ENCODE measurements at regions not wholly inside any gene's neighbourhood (a gene's known extent, or its start where the extent isn't known, plus 50 kb on each side); places are given as distances from the start of the nearest gene placed in this dataset.

- no peak overlapping the region for H3K4me3 ChIP-seq (ENCODE audit: severe bottlenecking)
- ATAC-seq (ENCODE audit: low read depth) = no peak
Measured at GRCh38 chr11:19450282-19450681, 209.5 kb upstream of the E2F8 start.

GRCh38 chr11:19448651-19449050 lies 207.9 kb upstream of the E2F8 start:
- no peak overlapping the region for H3K27ac ChIP-seq (ENCODE audit: poor library complexity, severe bottlenecking)
- no peak overlapping the region for H3K4me3 ChIP-seq (ENCODE audit: severe bottlenecking)
- no peak for DNase-seq (ENCODE audit: low spot score)
- no peaks in the 10 kb centered on the region for H3K9me3 ChIP-seq (ENCODE audit: severe bottlenecking)
- ATAC-seq (ENCODE audit: low read depth) = no peak
- no peaks in the 10 kb centered on the region for H3K27me3 ChIP-seq (ENCODE audit: insufficient read depth, poor library complexity, severe bottlenecking)
- H3K4me1 ChIP-seq (ENCODE audit: insufficient read depth, poor library complexity, severe bottlenecking) = peaks cover 12% of the 10 kb centered on the region
- no peak for TF ChIP-seq CTCF (IDR thresholded peaks at IDR 0.05; ENCODE audit: poor library complexity, severe bottlenecking)
- H3K36me3 ChIP-seq (ENCODE audit: low read depth) = no peaks in the 10 kb centered on the region

More at GRCh38 chr11:19450282-19450681, 209.5 kb upstream of the E2F8 start:
- Histone ChIP-seq H3K27ac (ENCODE audit: poor library complexity, severe bottlenecking) (no peak overlapping the region), H3K4me1 (ENCODE audit: insufficient read depth, poor library complexity, severe bottlenecking) (peaks cover 20% of the 10 kb centered on the region), H3K9me3 (ENCODE audit: severe bottlenecking) (no peaks in the 10 kb centered on the region), H3K27me3 (ENCODE audit: insufficient read depth, poor library complexity, severe bottlenecking) (no peaks in the 10 kb centered on the region), H3K36me3 (ENCODE audit: low read depth) (no peaks in the 10 kb centered on the region)
- no peak for DNase-seq (ENCODE audit: low spot score)
- no peak for TF ChIP-seq CTCF (IDR thresholded peaks at IDR 0.05; ENCODE audit: poor library complexity, severe bottlenecking)

- no peak for TF ChIP-seq CTCF (IDR thresholded peaks at IDR 0.05; ENCODE audit: poor library complexity, severe bottlenecking)
- H3K4me1 ChIP-seq (ENCODE audit: insufficient read depth, poor library complexity, severe bottlenecking) = peaks cover 15% of the 10 kb centered on the region
- H3K27me3 ChIP-seq (ENCODE audit: insufficient read depth, poor library complexity, severe bottlenecking) = no peaks in the 10 kb centered on the region
- H3K4me3 ChIP-seq (ENCODE audit: severe bottlenecking) = no peak overlapping the region
- DNase-seq (ENCODE audit: low spot score) (no peak), ATAC-seq (ENCODE audit: low read depth) (peak; percentile 24)
- H3K9me3 ChIP-seq (ENCODE audit: severe bottlenecking) = no peaks in the 10 kb centered on the region
- peak overlapping the region; percentile 34 for H3K27ac ChIP-seq (ENCODE audit: poor library complexity, severe bottlenecking)
- H3K36me3 ChIP-seq (ENCODE audit: low read depth) = no peaks in the 10 kb centered on the region
Measured at GRCh38 chr11:19447150-19447566, 206.4 kb upstream of the E2F8 start.

- no peak for ATAC-seq (ENCODE audit: low read depth)
- no peaks in the 10 kb centered on the region for H3K9me3 ChIP-seq (ENCODE audit: severe bottlenecking)
- H3K36me3 ChIP-seq (ENCODE audit: low read depth) = no peaks in the 10 kb centered on the region
- H3K4me3 ChIP-seq (ENCODE audit: severe bottlenecking) = no peak overlapping the region
- no peak for TF ChIP-seq CTCF (IDR thresholded peaks at IDR 0.05; ENCODE audit: poor library complexity, severe bottlenecking)
- H3K27me3 ChIP-seq (ENCODE audit: insufficient read depth, poor library complexity, severe bottlenecking) = no peaks in the 10 kb centered on the region
- H3K4me1 ChIP-seq (ENCODE audit: insufficient read depth, poor library complexity, severe bottlenecking) = peaks cover 24% of the 10 kb centered on the region
- DNase-seq (ENCODE audit: low spot score) = no peak
- H3K27ac ChIP-seq (ENCODE audit: poor library complexity, severe bottlenecking) = no peak overlapping the region
Measured at GRCh38 chr11:19445771-19446170, 205.0 kb upstream of the E2F8 start.

GRCh38 chr11:19444231-19444630 lies 203.5 kb upstream of the E2F8 start:
- no peak for TF ChIP-seq CTCF (IDR thresholded peaks at IDR 0.05; ENCODE audit: poor library complexity, severe bottlenecking)
- Histone ChIP-seq H3K4me1 (ENCODE audit: insufficient read depth, poor library complexity, severe bottlenecking) (peaks cover 33% of the 10 kb centered on the region), H3K27me3 (ENCODE audit: insufficient read depth, poor library complexity, severe bottlenecking) (no peaks in the 10 kb centered on the region), H3K4me3 (ENCODE audit: severe bottlenecking) (no peak overlapping the region), H3K36me3 (ENCODE audit: low read depth) (no peaks in the 10 kb centered on the region), H3K27ac (ENCODE audit: poor library complexity, severe bottlenecking) (no peak overlapping the region), H3K9me3 (ENCODE audit: severe bottlenecking) (no peaks in the 10 kb centered on the region)
- no peak for ATAC-seq (ENCODE audit: low read depth)
- no peak for DNase-seq (ENCODE audit: low spot score)

Data from RWPE2 (cell line).